Peyer's patch (tissue), 4 donors: ENCODE measurements at regions not wholly inside any gene's neighbourhood (a gene's known extent, or its start where the extent isn't known, plus 50 kb on each side); places are given as distances from the start of the nearest gene placed in this dataset.

Experiments used
- DNase-seq, 3 donors: peaks; one replicate each; pipeline ENCODE4 v3.0.0-alpha.2; 2017 to 2019
- H3K27ac ChIP-seq, 4 donors: fragments of 200-600 bp; sonication (generic); one replicate each; pipeline ENCODE4 v1.5.1; 2016 to 2019
- H3K27me3 ChIP-seq, 2 donors: fragments of 200-600 bp; sonication (generic); one replicate each; pipeline ENCODE4 v1.5.1; 2019
- H3K36me3 ChIP-seq, 3 donors: fragments of 200-600 bp; sonication (generic); one replicate each; pipeline ENCODE4 v1.5.1; 2016 to 2019
- H3K4me1 ChIP-seq, 4 donors: fragments of 200-600 bp; sonication (generic); one replicate each; pipeline ENCODE4 v1.5.1; 2016 to 2019
- H3K4me3 ChIP-seq, 4 donors: fragments of 200-600 bp; sonication (generic); 1 replicate in 3 of 4; 2 replicates in 1 of 4; pipeline ENCODE4 v1.5.1; 2016 to 2019; ENCODE audit warnings: mild to moderate bottlenecking in 1 of 4
- H3K9me3 ChIP-seq, 4 donors: fragments of 200-600 bp; sonication (generic); one replicate each; pipeline ENCODE4 v1.5.1; 2016 to 2019; ENCODE audit warnings: mild to moderate bottlenecking in 1 of 4
- POLR2A ChIP-seq, 2 donors: fragments of 450-650 bp; IDR thresholded peaks; one replicate each; pipeline ENCODE4 v1.5.1; 2017; ENCODE audit warnings: antibody characterized with exemption in 2 of 2, mild to moderate bottlenecking in 2 of 2, moderate library complexity in 2 of 2
- TF ChIP-seq, protein P1 (sequence below), 6 experiments: fragments of 450-650 bp in 4 of 6; fragments of 200-600 bp in 2 of 6; sonication (generic) in 1 of 6; IDR thresholded peaks; one replicate each; pipeline ENCODE4 v1.5.1; 2017 to 2019; ENCODE audit warnings: antibody characterized with exemption in 6 of 6, mild to moderate bottlenecking in 3 of 6, moderate library complexity in 1 of 6

DNA sequence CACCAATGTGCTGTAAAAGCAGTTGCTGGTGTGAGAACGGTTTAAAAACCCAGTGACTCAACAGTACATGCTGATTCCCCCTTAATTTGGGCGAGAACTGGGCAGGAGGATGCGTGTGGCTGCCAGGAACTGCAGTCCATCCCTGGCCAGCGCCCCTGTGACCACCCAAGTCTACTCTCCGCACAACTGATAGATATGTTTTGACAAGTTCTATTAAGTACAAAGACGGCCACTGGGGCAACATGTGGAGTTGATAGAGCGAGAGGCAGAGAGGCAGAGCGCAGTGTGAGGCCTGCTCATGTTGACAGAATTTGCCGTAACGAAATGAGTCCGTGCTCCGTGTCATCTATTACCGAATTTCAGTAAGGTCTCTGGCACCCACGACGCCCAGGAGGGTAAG is 855.0 kb downstream of the BCL11B start:
- Histone ChIP-seq H3K4me1 (no peaks in the 10 kb centered on the region), H3K27me3 (no peaks in the 10 kb centered on the region), H3K27ac (no peak overlapping the region), H3K9me3 (no peaks in the 10 kb centered on the region), H3K36me3 (no peaks in the 10 kb centered on the region), H3K4me3 (no peak overlapping the region)
- TF ChIP-seq POLR2A (IDR thresholded peaks at IDR 0.05), result no peak
- no peak for DNase-seq

DNA sequence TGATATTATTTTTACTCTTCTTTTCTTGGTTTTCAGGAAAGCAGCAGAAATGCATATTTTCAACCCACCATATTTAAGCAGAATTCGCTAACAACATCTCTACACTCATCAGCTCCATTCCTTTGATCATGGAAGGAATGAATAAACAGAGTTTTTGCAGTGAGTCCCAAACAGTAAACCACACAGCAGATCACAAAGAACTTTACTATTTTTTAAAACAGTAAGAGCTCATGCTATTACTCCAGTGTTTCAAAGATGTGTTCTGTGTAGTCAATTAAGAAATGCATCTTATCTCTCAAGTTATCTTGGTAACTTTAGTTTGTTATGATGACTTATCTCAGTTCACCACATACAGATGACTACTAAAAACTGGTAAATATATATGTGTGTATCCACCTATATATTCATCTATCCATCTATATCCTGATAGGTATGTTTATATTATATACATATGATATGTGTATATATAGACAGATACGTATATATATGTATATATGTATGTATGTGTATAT is 843.5 kb downstream of the BCL11B start:
- Histone ChIP-seq H3K36me3 (no peaks in the 10 kb centered on the region), H3K4me3 (no peak overlapping the region), H3K9me3 (no peaks in the 10 kb centered on the region), H3K27ac (no peak overlapping the region), H3K27me3 (no peaks in the 10 kb centered on the region), H3K4me1 (no peaks in the 10 kb centered on the region)
- TF ChIP-seq, protein P1, sequence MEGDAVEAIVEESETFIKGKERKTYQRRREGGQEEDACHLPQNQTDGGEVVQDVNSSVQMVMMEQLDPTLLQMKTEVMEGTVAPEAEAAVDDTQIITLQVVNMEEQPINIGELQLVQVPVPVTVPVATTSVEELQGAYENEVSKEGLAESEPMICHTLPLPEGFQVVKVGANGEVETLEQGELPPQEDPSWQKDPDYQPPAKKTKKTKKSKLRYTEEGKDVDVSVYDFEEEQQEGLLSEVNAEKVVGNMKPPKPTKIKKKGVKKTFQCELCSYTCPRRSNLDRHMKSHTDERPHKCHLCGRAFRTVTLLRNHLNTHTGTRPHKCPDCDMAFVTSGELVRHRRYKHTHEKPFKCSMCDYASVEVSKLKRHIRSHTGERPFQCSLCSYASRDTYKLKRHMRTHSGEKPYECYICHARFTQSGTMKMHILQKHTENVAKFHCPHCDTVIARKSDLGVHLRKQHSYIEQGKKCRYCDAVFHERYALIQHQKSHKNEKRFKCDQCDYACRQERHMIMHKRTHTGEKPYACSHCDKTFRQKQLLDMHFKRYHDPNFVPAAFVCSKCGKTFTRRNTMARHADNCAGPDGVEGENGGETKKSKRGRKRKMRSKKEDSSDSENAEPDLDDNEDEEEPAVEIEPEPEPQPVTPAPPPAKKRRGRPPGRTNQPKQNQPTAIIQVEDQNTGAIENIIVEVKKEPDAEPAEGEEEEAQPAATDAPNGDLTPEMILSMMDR (IDR thresholded peaks at IDR 0.05), result no peak
- no peak for TF ChIP-seq POLR2A (IDR thresholded peaks at IDR 0.05)
- DNase-seq, result no peak

DNA sequence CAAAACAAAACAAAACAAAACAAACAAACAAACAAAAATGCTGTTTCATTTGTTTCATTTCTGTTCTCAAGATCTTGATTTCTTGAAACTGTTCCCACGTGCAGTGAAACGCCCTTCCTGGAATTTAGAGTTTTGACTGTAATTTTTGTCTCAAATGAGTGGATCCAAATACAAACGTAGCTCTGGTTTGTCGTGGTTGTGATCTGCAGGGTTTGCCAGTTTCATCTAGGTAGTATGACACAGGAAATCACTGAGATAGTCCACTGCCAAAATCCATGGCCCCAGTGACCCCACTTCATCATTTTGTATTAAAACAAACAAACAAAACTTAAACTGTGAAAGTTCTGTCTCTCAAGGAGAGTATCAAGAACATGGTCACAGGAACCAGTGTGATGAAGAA is 838.6 kb downstream of the BCL11B start:
- Histone ChIP-seq H3K27ac (no peak overlapping the region), H3K27me3 (no peaks in the 10 kb centered on the region), H3K36me3 (no peaks in the 10 kb centered on the region), H3K4me1 (no peaks in the 10 kb centered on the region), H3K9me3 (no peaks in the 10 kb centered on the region), H3K4me3 (no peak overlapping the region)
- TF ChIP-seq, protein P1 (IDR thresholded peaks at IDR 0.05), result no peak
- TF ChIP-seq POLR2A (IDR thresholded peaks at IDR 0.05), result no peak
- DNase-seq, result no peak

DNA sequence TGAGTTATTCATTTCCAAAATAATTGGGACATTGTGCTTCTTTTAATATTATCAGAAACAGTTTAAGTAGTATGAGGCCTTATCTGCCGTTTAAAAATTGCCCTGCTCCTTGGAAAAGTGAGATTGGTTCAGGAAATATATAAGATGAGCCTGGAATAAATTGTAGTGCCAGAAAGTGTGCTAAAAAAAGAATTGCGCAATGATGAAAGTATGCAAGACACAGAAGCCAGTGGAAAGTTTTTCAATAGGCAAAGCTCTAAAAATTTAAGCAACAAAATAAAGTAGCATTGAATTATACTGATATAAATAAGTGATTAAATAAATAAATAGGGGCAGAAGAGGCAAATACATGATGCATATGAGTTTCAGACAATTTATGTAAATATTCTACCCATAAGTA is 834.9 kb downstream of the BCL11B start:
- Histone ChIP-seq H3K27ac (no peak overlapping the region), H3K4me1 (no peaks in the 10 kb centered on the region), H3K27me3 (no peaks in the 10 kb centered on the region), H3K9me3 (no peaks in the 10 kb centered on the region), H3K4me3 (no peak overlapping the region), H3K36me3 (no peaks in the 10 kb centered on the region)
- DNase-seq, result no peak
- TF ChIP-seq POLR2A (IDR thresholded peaks at IDR 0.05), result no peak
- TF ChIP-seq, protein P1 (IDR thresholded peaks at IDR 0.05), result no peak

DNA sequence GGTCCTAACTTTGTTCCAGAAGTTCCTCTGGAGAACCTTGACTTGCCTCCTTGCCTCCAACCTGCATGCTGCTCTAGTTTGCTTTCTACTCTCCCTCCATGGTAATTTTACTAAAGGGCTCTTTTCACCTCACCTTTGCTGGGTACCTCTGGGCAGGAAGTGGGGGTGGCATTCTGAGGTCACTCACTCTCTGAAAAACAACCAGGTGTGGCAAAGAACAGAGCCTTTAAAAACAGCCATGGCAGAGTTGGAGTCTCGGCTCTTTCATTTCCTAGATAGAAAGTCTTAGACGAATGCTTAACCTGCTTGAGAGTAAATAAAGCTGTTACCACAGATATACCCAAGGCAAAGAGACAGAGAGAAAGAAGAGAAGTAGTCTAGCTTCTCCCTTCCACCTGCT is 827.9 kb downstream of the BCL11B start:
- no peak for DNase-seq
- no peak overlapping the region for H3K27ac ChIP-seq
- H3K4me3 ChIP-seq, result no peak overlapping the region
- no peaks in the 10 kb centered on the region for H3K27me3 ChIP-seq
- H3K4me1 ChIP-seq, result no peaks in the 10 kb centered on the region
- no peaks in the 10 kb centered on the region for H3K9me3 ChIP-seq
- TF ChIP-seq, protein P1 (IDR thresholded peaks at IDR 0.05), result no peak
- no peak for TF ChIP-seq POLR2A (IDR thresholded peaks at IDR 0.05)
- no peaks in the 10 kb centered on the region for H3K36me3 ChIP-seq

DNA sequence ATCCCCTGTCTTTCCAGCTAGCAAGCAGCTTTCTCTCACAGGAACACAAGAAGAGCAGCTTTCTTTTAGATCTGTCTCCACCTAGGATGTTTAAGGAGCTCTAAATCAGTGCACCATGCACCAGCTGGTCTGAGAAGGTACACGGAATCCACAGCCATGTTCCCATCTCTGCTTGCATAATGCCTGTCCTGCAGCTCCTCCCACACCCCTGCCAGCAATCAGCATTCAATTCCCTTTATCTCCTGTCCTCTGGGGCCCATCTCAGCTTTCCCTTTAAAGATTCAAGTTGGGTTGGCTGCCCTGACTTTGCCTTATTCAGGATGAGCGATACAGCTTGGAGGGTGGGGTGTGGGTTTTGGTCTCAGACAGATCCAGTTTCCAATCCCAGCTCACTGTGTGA is 826.3 kb downstream of the BCL11B start:
- Histone ChIP-seq H3K9me3 (no peaks in the 10 kb centered on the region), H3K27ac (no peak overlapping the region), H3K27me3 (no peaks in the 10 kb centered on the region), H3K4me1 (no peaks in the 10 kb centered on the region), H3K36me3 (no peaks in the 10 kb centered on the region), H3K4me3 (no peak overlapping the region)
- TF ChIP-seq POLR2A (IDR thresholded peaks at IDR 0.05), result no peak
- TF ChIP-seq, protein P1 (IDR thresholded peaks at IDR 0.05), result no peak
- DNase-seq, result no peak
